Esophagus muscularis mucosa (tissue), 4 donors: ENCODE measurements at regions not wholly inside any gene's neighbourhood (a gene's known extent, or its start where the extent isn't known, plus 50 kb on each side); places are given as distances from the start of the nearest gene placed in this dataset.

Source experiments
- DNase-seq: peaks from one replicate; pipeline ENCODE4 v3.0.0-alpha.2; 2017; ENCODE audit errors: extremely low spot score
- H3K27ac ChIP-seq, 4 donors: fragments of 200-600 bp; sonication (generic); replicated peaks in 1 of 4; 1 replicate in 3 of 4; 2 replicates in 1 of 4; pipeline ENCODE4 v1.5.1; 2016 to 2019; ENCODE audit warnings: mild to moderate bottlenecking in 1 of 4
- H3K27me3 ChIP-seq, 4 donors: fragments of 200-600 bp; sonication (generic); one replicate each; pipeline versions ENCODE4 v1.5.1 to v1.6.0; 2016 to 2019
- H3K36me3 ChIP-seq, 4 donors: fragments of 200-600 bp; sonication (generic); one replicate each; pipeline ENCODE4 v1.5.1; 2016 to 2019
- H3K4me1 ChIP-seq, 4 donors: fragments of 200-600 bp; sonication (generic); one replicate each; pipeline ENCODE4 v1.5.1; 2016 to 2019
- H3K4me3 ChIP-seq, 4 donors: fragments of 200-600 bp; sonication (generic); 1 replicate in 2 of 4; 2 replicates in 2 of 4; pipeline ENCODE4 v1.5.1; 2016 to 2019; ENCODE audit warnings: mild to moderate bottlenecking in 4 of 4, moderate library complexity in 1 of 4
- H3K9me3 ChIP-seq, 4 donors: fragments of 200-600 bp; sonication (generic); 1 replicate in 3 of 4; 2 replicates in 1 of 4; pipeline ENCODE4 v1.5.1; 2016 to 2019
- EP300 ChIP-seq: sonication (generic); formaldehyde crosslinking; IDR thresholded peaks from one replicate; pipeline ENCODE4 v1.6.1; 2017; ENCODE audit warnings: antibody characterized with exemption
- POLR2A ChIP-seq: fragments of 450-650 bp; IDR thresholded peaks from one replicate; pipeline ENCODE4 v1.6.1; 2017; ENCODE audit warnings: antibody characterized with exemption, moderate library complexity, mild to moderate bottlenecking, low read depth
- POLR2AphosphoS5 ChIP-seq, 2 donors: sonication (generic); formaldehyde crosslinking; IDR thresholded peaks; one replicate each; pipeline ENCODE4 v1.6.1; 2017; ENCODE audit warnings: antibody characterized with exemption in 2 of 2
- WGBS: methylation state at CpG from one replicate; pipeline ENCODE4 v1.1.5; 2018; 5-methylcytosine and 5-hydroxymethylcytosine counted together
- intact Hi-C: fragments of 100-400 bp; cut with DNase I; formaldehyde crosslinking; loops from one replicate; pipeline ENCODE4 v1.15.1; 2023
- TF ChIP-seq, protein P1 (sequence below), 3 experiments: fragments of 200-600 bp in 2 of 3; fragments of 450-650 bp in 1 of 3; sonication (generic) in 2 of 3; IDR thresholded peaks; one replicate each; pipeline ENCODE4 v1.5.1; 2017 to 2019; ENCODE audit warnings: antibody characterized with exemption in 3 of 3, mild to moderate bottlenecking in 2 of 3, moderate library complexity in 1 of 3

DNA sequence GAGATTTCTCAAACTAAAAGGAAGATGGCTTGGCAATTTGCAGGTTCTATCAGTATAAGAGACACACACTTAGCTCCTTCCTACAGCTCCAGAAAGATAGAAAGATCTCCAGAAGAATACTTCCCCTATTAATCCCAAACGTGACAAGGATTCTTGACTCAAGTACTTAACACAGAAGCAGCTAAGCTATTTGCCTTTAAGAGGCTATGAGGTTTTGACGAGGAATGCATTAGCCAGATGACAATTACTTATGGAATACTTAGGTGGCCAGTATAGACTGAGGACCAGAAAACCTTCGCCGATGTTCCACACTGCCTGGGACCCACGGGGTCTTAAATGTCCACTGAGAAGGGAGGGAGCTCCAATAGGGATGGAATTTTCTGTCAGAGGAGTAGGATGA lies 340.5 kb upstream of the KIF2A start:
- intact Hi-C loops = no loop called here
- no peak for TF ChIP-seq POLR2AphosphoS5 (IDR thresholded peaks at IDR 0.05)
- no peak for TF ChIP-seq EP300
- TF ChIP-seq, protein P1, sequence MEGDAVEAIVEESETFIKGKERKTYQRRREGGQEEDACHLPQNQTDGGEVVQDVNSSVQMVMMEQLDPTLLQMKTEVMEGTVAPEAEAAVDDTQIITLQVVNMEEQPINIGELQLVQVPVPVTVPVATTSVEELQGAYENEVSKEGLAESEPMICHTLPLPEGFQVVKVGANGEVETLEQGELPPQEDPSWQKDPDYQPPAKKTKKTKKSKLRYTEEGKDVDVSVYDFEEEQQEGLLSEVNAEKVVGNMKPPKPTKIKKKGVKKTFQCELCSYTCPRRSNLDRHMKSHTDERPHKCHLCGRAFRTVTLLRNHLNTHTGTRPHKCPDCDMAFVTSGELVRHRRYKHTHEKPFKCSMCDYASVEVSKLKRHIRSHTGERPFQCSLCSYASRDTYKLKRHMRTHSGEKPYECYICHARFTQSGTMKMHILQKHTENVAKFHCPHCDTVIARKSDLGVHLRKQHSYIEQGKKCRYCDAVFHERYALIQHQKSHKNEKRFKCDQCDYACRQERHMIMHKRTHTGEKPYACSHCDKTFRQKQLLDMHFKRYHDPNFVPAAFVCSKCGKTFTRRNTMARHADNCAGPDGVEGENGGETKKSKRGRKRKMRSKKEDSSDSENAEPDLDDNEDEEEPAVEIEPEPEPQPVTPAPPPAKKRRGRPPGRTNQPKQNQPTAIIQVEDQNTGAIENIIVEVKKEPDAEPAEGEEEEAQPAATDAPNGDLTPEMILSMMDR (IDR thresholded peaks at IDR 0.05) = no peak
- no peak for TF ChIP-seq POLR2A
- Histone ChIP-seq H3K4me1 (no peaks in the 10 kb centered on the region), H3K9me3 (no peaks in the 10 kb centered on the region), H3K27ac (no peak overlapping the region), H3K4me3 (no peak overlapping the region), H3K36me3 (no peaks in the 10 kb centered on the region), H3K27me3 (no peaks in the 10 kb centered on the region)
- 82% methylated on average over 5 of the region's 5 CpGs for WGBS
- no peak for DNase-seq

DNA sequence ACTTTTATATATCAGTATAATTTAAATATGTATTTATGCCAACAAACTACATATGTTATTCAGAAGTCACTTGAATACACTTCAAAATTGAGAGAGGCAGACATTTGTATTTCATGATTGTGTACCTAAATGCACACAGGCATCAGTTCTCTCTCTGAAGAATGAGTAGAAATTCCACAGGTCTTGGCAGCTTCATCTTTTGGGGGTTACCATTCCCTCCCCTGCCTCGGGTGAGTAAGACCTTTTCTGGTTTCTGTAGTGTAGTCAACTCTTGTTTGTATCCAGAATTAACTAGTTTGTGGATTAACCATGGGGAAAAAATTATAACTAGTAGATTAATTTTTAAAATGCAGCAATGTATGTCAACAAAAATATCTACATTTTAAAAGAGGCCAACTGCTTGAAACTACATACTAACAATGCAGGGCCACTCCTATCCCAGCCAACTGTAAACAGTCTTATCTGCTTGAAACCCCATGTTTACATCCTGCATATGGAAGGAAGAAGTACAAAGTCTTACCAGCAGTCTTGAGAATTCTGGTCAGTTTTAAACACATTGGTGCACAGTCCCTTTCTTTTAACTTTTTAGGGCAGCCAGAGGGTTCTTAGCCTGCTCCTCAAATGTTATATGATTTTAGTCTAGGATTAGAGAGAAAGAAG lies 339.6 kb upstream of the KIF2A start:
- DNase-seq = peak; percentile 8
- H3K27me3 ChIP-seq = no peaks in the 10 kb centered on the region
- no peak overlapping the region for H3K4me3 ChIP-seq
- 15% methylated on average over 1 of the region's 1 CpG for WGBS
- H3K4me1 ChIP-seq = no peaks in the 10 kb centered on the region
- H3K27ac ChIP-seq = no peak overlapping the region
- TF ChIP-seq, protein P1 (IDR thresholded peaks at IDR 0.05) = no peak
- no peak for TF ChIP-seq POLR2AphosphoS5 (IDR thresholded peaks at IDR 0.05)
- no peak for TF ChIP-seq EP300
- TF ChIP-seq POLR2A = no peak
- no peaks in the 10 kb centered on the region for H3K9me3 ChIP-seq
- no peaks in the 10 kb centered on the region for H3K36me3 ChIP-seq
- intact Hi-C loops = no loop called here

DNA sequence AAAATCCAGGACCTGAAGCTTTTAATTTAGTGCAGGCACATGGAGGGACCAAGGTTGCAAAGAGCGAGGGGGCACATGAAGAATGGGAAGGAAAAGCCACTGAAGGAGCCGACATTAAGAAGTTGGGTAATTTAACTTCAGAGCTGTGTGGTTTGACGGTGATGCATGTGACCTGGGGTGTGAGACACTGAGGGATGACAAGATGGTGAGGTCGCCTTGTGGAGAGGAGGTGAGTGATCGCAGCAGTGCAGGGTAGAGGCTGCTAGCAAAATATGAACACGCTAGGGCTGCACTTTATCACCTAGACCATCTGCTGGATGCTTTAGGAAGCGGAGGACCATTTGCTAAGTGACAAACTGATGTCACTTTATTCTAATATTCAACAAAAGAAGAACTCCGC lies 339.0 kb upstream of the KIF2A start:
- Histone ChIP-seq H3K27ac (no peak overlapping the region), H3K27me3 (no peaks in the 10 kb centered on the region), H3K36me3 (no peaks in the 10 kb centered on the region), H3K4me3 (no peak overlapping the region), H3K9me3 (no peaks in the 10 kb centered on the region), H3K4me1 (no peaks in the 10 kb centered on the region)
- DNase-seq = no peak
- 60% methylated on average over 8 of the region's 8 CpGs for WGBS
- intact Hi-C loops = no loop called here
- TF ChIP-seq, protein P1 (IDR thresholded peaks at IDR 0.05) = no peak
- TF ChIP-seq EP300 = no peak
- no peak for TF ChIP-seq POLR2A
- no peak for TF ChIP-seq POLR2AphosphoS5 (IDR thresholded peaks at IDR 0.05)

GRCh38 chr5:61967681-61968080 lies 338.3 kb upstream of the KIF2A start:
- no peaks in the 10 kb centered on the region for H3K27me3 ChIP-seq
- no peaks in the 10 kb centered on the region for H3K9me3 ChIP-seq
- no peak overlapping the region for H3K4me3 ChIP-seq
- no peaks in the 10 kb centered on the region for H3K4me1 ChIP-seq
- no peak for DNase-seq
- intact Hi-C loops = no loop called here
- H3K36me3 ChIP-seq = no peaks in the 10 kb centered on the region
- no peak overlapping the region for H3K27ac ChIP-seq
- TF ChIP-seq EP300 (no peak), POLR2A (no peak), POLR2AphosphoS5 (IDR thresholded peaks at IDR 0.05) (no peak)
- TF ChIP-seq, protein P1 (IDR thresholded peaks at IDR 0.05) = no peak
- WGBS = 90% methylated on average over 3 of the region's 3 CpGs

GRCh38 chr5:61969347-61969746 lies 336.7 kb upstream of the KIF2A start:
- H3K36me3 ChIP-seq = no peaks in the 10 kb centered on the region
- no peaks in the 10 kb centered on the region for H3K27me3 ChIP-seq
- no peak overlapping the region for H3K4me3 ChIP-seq
- no peak for DNase-seq
- H3K27ac ChIP-seq = no peak overlapping the region
- H3K4me1 ChIP-seq = no peaks in the 10 kb centered on the region
- TF ChIP-seq EP300 (no peak), POLR2AphosphoS5 (IDR thresholded peaks at IDR 0.05) (no peak), POLR2A (no peak)
- TF ChIP-seq, protein P1 (IDR thresholded peaks at IDR 0.05) = no peak
- 57% methylated on average over 2 of the region's 2 CpGs for WGBS
- no peaks in the 10 kb centered on the region for H3K9me3 ChIP-seq
- intact Hi-C loops = no loop called here
